OCI-LY3 (cell line): ENCODE measurements at regions not wholly inside any gene's neighbourhood (a gene's known extent, or its start where the extent isn't known, plus 50 kb on each side); places are given as distances from the start of the nearest gene placed in this dataset.

Source experiments
- H2AFZ ChIP-seq: fragments of 200-600, 300-600 bp; shearing (Covaris generic); 2 replicates; pipeline ENCODE4 v1.6.0; 2014; ENCODE audit warnings: antibody characterized with exemption, low read depth, low read length
- H3K27ac ChIP-seq: fragments of 200-600, 300-600 bp; sonication (generic); 2 replicates; pipeline ENCODE4 v1.5.1; 2014; ENCODE audit warnings: mild to moderate bottlenecking, low read length, moderate library complexity, mixed read lengths
- H3K27me3 ChIP-seq: fragments of 200-600, 300-600 bp; sonication (generic); 2 replicates; pipeline ENCODE4 v1.6.1; 2014; ENCODE audit warnings: low read depth, low read length, mixed read lengths
- H3K36me3 ChIP-seq: fragments of 200-600, 300-600 bp; sonication (generic); replicated peaks from 2 replicates; pipeline ENCODE3; 2014; ENCODE audit warnings: low read depth, low read length, mixed read lengths
- H3K4me1 ChIP-seq: fragments of 300-600, 200-600 bp; sonication (generic); 2 replicates; pipeline ENCODE4 v1.6.1; 2014; ENCODE audit warnings: low read length, mixed read lengths
- H3K4me2 ChIP-seq: fragments of 200-600, 300-600 bp; sonication (generic); 2 replicates; pipeline ENCODE4 v1.6.1; 2014; ENCODE audit warnings: low read length, mixed read lengths
- H3K4me3 ChIP-seq: fragments of 300-600, 200-600 bp; sonication (generic); 2 replicates; pipeline ENCODE4 v1.5.1; 2014; ENCODE audit warnings: antibody characterized with exemption, mild to moderate bottlenecking, low read length, moderate library complexity
- H3K79me2 ChIP-seq: fragments of 300-600, 200-600 bp; shearing (Covaris generic); 2 replicates; pipeline ENCODE4 v1.6.1; 2014; ENCODE audit warnings: mild to moderate bottlenecking, low read length, mixed read lengths
- H3K9ac ChIP-seq: fragments of 300-600, 200-600 bp; shearing (Covaris generic); 2 replicates; pipeline ENCODE4 v1.6.0; 2014; ENCODE audit warnings: mild to moderate bottlenecking, low read length, moderate library complexity
- H3K9me3 ChIP-seq: fragments of 200-600, 300-600 bp; shearing (Covaris generic); 2 replicates; pipeline ENCODE4 v1.6.1; 2014; ENCODE audit warnings: low read length, mixed read lengths; ENCODE audit not compliant: insufficient read depth
- H4K20me1 ChIP-seq: fragments of 200-600, 300-600 bp; sonication (generic); 2 replicates; pipeline ENCODE4 v1.6.1; 2016; ENCODE audit warnings: low read length, mixed read lengths; ENCODE audit not compliant: insufficient read depth
- CTCF ChIP-seq: fragments of 200-600, 300-600 bp; sonication (generic); IDR thresholded peaks from 2 replicates; pipeline ENCODE4 v1.5.1; 2014; ENCODE audit warnings: antibody characterized with exemption, low read length, low read depth
- EZH2phosphoT487 ChIP-seq: fragments of 200-600 bp; shearing (Covaris generic); IDR thresholded peaks from 2 replicates; pipeline ENCODE4 v1.6.1; 2018; ENCODE audit warnings: antibody characterized with exemption, mixed run types, low read depth

- TF ChIP-seq CTCF = no peak
- TF ChIP-seq EZH2phosphoT487 = no peak
- no peaks in the 10 kb centered on the region for H3K79me2 ChIP-seq
- H3K27ac ChIP-seq = no peak overlapping the region
- no peaks in the 10 kb centered on the region for H3K9me3 ChIP-seq
- H2AFZ ChIP-seq = no peak overlapping the region
- no peaks in the 10 kb centered on the region for H4K20me1 ChIP-seq
- H3K9ac ChIP-seq = no peak overlapping the region
- no peak overlapping the region for H3K4me3 ChIP-seq
- no peaks in the 10 kb centered on the region for H3K4me1 ChIP-seq
- no peaks in the 10 kb centered on the region for H3K36me3 ChIP-seq
- no peaks in the 10 kb centered on the region for H3K27me3 ChIP-seq
- no peak overlapping the region for H3K4me2 ChIP-seq
These were observed 152.3 kb downstream of the SUDS3 start for GRCh38 chr12:118528625-118529024.

GRCh38 chr12:118534003-118534402, 157.6 kb downstream of the SUDS3 start:
- no peaks in the 10 kb centered on the region for H3K36me3 ChIP-seq
- no peak overlapping the region for H2AFZ ChIP-seq
- H3K9me3 ChIP-seq = no peaks in the 10 kb centered on the region
- H3K9ac ChIP-seq = no peak overlapping the region
- no peaks in the 10 kb centered on the region for H4K20me1 ChIP-seq
- no peaks in the 10 kb centered on the region for H3K4me1 ChIP-seq
- no peaks in the 10 kb centered on the region for H3K79me2 ChIP-seq
- H3K27ac ChIP-seq = no peak overlapping the region
- H3K4me2 ChIP-seq = no peak overlapping the region
- H3K27me3 ChIP-seq = no peaks in the 10 kb centered on the region
- TF ChIP-seq CTCF (no peak), EZH2phosphoT487 (no peak)
- H3K4me3 ChIP-seq = no peak overlapping the region

GRCh38 chr12:118536306-118536906, 160.1 kb downstream of the SUDS3 start:
- Histone ChIP-seq H3K4me3 (no peak overlapping the region), H3K36me3 (no peaks in the 10 kb centered on the region), H3K9me3 (no peaks in the 10 kb centered on the region), H3K4me2 (no peak overlapping the region), H3K27ac (no peak overlapping the region), H3K4me1 (no peaks in the 10 kb centered on the region), H3K27me3 (no peaks in the 10 kb centered on the region), H3K9ac (no peak overlapping the region), H2AFZ (no peak overlapping the region), H4K20me1 (no peaks in the 10 kb centered on the region), H3K79me2 (no peaks in the 10 kb centered on the region)
- no peak for TF ChIP-seq EZH2phosphoT487
- no peak for TF ChIP-seq CTCF

GRCh38 chr12:118537481-118537917, 161.1 kb downstream of the SUDS3 start:
- TF ChIP-seq EZH2phosphoT487 (no peak), CTCF (no peak)
- Histone ChIP-seq H3K27ac (no peak overlapping the region), H3K9ac (no peak overlapping the region)

More at GRCh38 chr12:118537481-118537917, 161.1 kb downstream of the SUDS3 start:
- Histone ChIP-seq H3K27me3 (no peaks in the 10 kb centered on the region), H3K4me3 (no peak overlapping the region), H3K4me1 (no peaks in the 10 kb centered on the region), H3K9me3 (no peaks in the 10 kb centered on the region), H3K4me2 (no peak overlapping the region), H2AFZ (no peak overlapping the region), H3K36me3 (no peaks in the 10 kb centered on the region), H4K20me1 (no peaks in the 10 kb centered on the region), H3K79me2 (no peaks in the 10 kb centered on the region)
